Motor neuron (in vitro differentiated cells): ENCODE measurements at regions not wholly inside any gene's neighbourhood (a gene's known extent, or its start where the extent isn't known, plus 50 kb on each side); places are given as distances from the start of the nearest gene placed in this dataset.

ENCODE experiments used
- ATAC-seq, 8 experiments: fragments of 200-7000 bp; cut with Tn5 transposase; replicated peaks in 6 of 8; 2 replicates each; pipeline ENCODE4 v1.8.0; 2021; ENCODE audit warnings: mild to moderate bottlenecking in 8 of 8, moderate library complexity in 8 of 8
- H3K27ac ChIP-seq, 2 donors: fragments of 250-450 bp; sonication (Bioruptor Pico); 2 replicates each; pipeline ENCODE4 v1.9.0; 2021; ENCODE audit warnings: antibody characterized with exemption in 2 of 2, mild to moderate bottlenecking in 2 of 2, moderate library complexity in 1 of 2
- H3K4me1 ChIP-seq, 2 donors: fragments of 250-450 bp; sonication (Bioruptor Pico); replicated peaks in 1 of 2; 2 replicates each; pipeline ENCODE4 v1.6.1; 2021; ENCODE audit warnings: antibody characterized with exemption in 2 of 2, mild to moderate bottlenecking in 2 of 2, moderate library complexity in 1 of 2
- H3K4me3 ChIP-seq, 5 donors: fragments of 250-450 bp; sonication (Bioruptor Pico); 2 replicates each; pipeline ENCODE4 v1.9.0; 2021; ENCODE audit warnings: antibody characterized with exemption in 5 of 5, mild to moderate bottlenecking in 5 of 5, moderate library complexity in 4 of 5
- WGBS, 10 experiments: fragments of 450-650 bp; shearing (Covaris generic); methylation state at CpG; one replicate each; pipeline ENCODE4 v1.0.0; 2022; 5-methylcytosine and 5-hydroxymethylcytosine counted together
- in situ Hi-C, 9 experiments: fragments of 400-800 bp; cut with MboI; loops; one replicate each; pipeline ENCODE4 v1.15.0; 2021; ENCODE audit warnings: low sequenced_read_pairs in 9 of 9, low pct_unique_long_range_greater_than_20kb in 2 of 9; ENCODE audit not compliant: unreplicated experiment in 9 of 9

- Histone ChIP-seq H3K4me3 (no peak overlapping the region), H3K27ac (no peak overlapping the region), H3K4me1 (peaks cover 9 to 20% of the 10 kb centered on the region in 2 donors)
- ATAC-seq: no peak
- in situ Hi-C loops: no loop called here
- 0 to 100% (median 25%) methylated on average over 1 of the region's 1 CpG; no CpG with 5 or more reads in 3 of the 10 experiments for WGBS, 10 experiments
These were observed 441.6 kb upstream of the FBXO33 start for GRCh38 chr14:39873791-39874190.

GRCh38 chr14:39868949-39869348 lies 436.7 kb upstream of the FBXO33 start:
- 0 to 100% (median 25%) methylated on average over 1 of the region's 1 CpG; no CpG with 5 or more reads in 3 of the 10 experiments for WGBS, 10 experiments
- peak in 3 of 8 experiments; percentile 56 to 77 (median 70) for ATAC-seq
- in situ Hi-C loops: no loop called here
- H3K4me1 ChIP-seq: peaks cover 4 to 7% of the 10 kb centered on the region in 2 donors
- H3K27ac ChIP-seq: no peak overlapping the region
- no peak overlapping the region for H3K4me3 ChIP-seq

DNA sequence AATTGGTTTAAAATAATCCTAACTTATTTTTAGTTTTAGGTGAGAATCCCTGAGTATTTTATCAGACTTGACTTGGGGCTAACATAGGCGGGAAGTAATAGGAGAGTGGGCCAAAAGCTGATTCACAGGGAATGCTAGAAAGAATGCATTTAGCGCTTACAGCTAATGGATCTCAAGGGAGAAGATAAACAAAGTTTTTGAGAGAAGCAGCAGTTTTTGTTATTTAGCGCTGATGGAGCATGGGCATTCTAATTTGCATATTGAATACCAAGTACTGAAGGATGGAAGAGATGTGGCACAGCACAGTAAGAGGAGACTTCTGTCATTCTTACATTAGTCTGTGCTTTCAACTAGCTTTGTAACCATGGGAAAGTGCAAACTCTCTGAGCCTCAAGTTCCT lies 436.0 kb upstream of the FBXO33 start:
- Histone ChIP-seq H3K4me3 (no peak overlapping the region), H3K4me1 (peaks cover 4 to 5% of the 10 kb centered on the region in 2 donors), H3K27ac (no peak overlapping the region)
- ATAC-seq: peak in 4 of 8 experiments; percentile 42 to 54 (median 45)
- in situ Hi-C loops: no loop called here
- WGBS, 10 experiments: 0 to 84% (median 60%) methylated on average over 1 to 3 of the region's 3 CpGs; no CpG with 5 or more reads in 3 of the 10 experiments

- H3K4me1 ChIP-seq: peaks cover 4 to 14% of the 10 kb centered on the region in 2 donors
- H3K27ac ChIP-seq: no peak overlapping the region
- H3K4me3 ChIP-seq: no peak overlapping the region
- WGBS, 10 experiments: 25 to 100% (median 92%) methylated on average over 1 of the region's 1 CpG; no CpG with 5 or more reads in 6 of the 10 experiments
- in situ Hi-C loops: no loop called here
- ATAC-seq: no peak
These were observed 431.2 kb upstream of the FBXO33 start for GRCh38 chr14:39863441-39863840.

GRCh38 chr14:39861696-39862095 lies 429.5 kb upstream of the FBXO33 start:
- Histone ChIP-seq H3K4me1 (peaks cover 11 to 27% of the 10 kb centered on the region in 2 donors), H3K4me3 (no peak overlapping the region), H3K27ac (no peak overlapping the region)
- no peak for ATAC-seq
- WGBS, 10 experiments: 0 to 94% (median 70%) methylated on average over 1 to 2 of the region's 2 CpGs; no CpG with 5 or more reads in 4 of the 10 experiments
- in situ Hi-C loops: no loop called here

- 5 to 94% (median 77%) methylated on average over 2 to 4 of the region's 4 CpGs; no CpG with 5 or more reads in 4 of the 10 experiments for WGBS, 10 experiments
These were observed 429.0 kb upstream of the FBXO33 start for GRCh38 chr14:39861229-39861600.

GRCh38 chr14:39860596-39861228 lies 428.5 kb upstream of the FBXO33 start:
- in situ Hi-C loops: no loop called here
- 0 to 100% (median 39%) methylated on average over 2 to 8 of the region's 8 CpGs; no CpG with 5 or more reads in 2 of the 10 experiments for WGBS, 10 experiments

More at GRCh38 chr14:39861229-39861600, 429.0 kb upstream of the FBXO33 start:
- Histone ChIP-seq H3K4me1 (peaks cover 11 to 30% of the 10 kb centered on the region in 2 donors), H3K27ac (no peak overlapping the region), H3K4me3 (no peak overlapping the region)
- peak in 1 of 8 experiments; percentile 25 for ATAC-seq
- in situ Hi-C loops: no loop called here

DNA sequence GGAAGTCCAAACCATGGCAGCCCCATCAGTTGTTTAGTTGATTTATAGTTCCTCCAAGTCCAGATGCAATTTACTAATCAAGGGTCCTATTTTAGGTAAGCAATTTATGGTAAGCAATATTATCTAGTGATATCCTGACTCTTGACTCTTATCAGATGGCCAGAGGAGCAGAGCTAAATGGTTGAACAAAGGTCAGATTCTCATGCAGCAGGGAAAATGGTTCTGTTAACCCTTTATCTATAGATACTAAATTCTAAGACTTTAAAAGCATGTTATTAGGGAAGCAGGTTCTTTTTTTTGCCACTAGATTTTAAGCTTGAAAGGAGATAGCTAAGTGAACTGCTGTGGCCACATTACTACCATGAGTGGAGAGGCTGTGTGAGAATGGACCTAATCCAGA lies 427.1 kb upstream of the FBXO33 start:
- H3K4me1 ChIP-seq: peaks cover 11 to 33% of the 10 kb centered on the region in 2 donors
- no peak overlapping the region for H3K27ac ChIP-seq
- in situ Hi-C loops: no loop called here
- no peak for ATAC-seq
- no peak overlapping the region for H3K4me3 ChIP-seq

More at GRCh38 chr14:39860596-39861228, 428.5 kb upstream of the FBXO33 start:
- Histone ChIP-seq H3K4me3 (no peak overlapping the region), H3K27ac (no peak overlapping the region), H3K4me1 (peaks cover 11 to 31% of the 10 kb centered on the region in 2 donors)
- no peak for ATAC-seq

- in situ Hi-C loops: no loop called here
- 43 to 85% (median 75%) methylated on average over 2 to 7 of the region's 7 CpGs; no CpG with 5 or more reads in 1 of the 10 experiments for WGBS, 10 experiments
- Histone ChIP-seq H3K4me1 (peaks cover 11 to 42% of the 10 kb centered on the region in 2 donors), H3K27ac (no peak overlapping the region), H3K4me3 (no peak overlapping the region)
- ATAC-seq: peak in 5 of 8 experiments; percentile 81 to 97 (median 94)
These were observed 425.3 kb upstream of the FBXO33 start for GRCh38 chr14:39857376-39858055.

DNA sequence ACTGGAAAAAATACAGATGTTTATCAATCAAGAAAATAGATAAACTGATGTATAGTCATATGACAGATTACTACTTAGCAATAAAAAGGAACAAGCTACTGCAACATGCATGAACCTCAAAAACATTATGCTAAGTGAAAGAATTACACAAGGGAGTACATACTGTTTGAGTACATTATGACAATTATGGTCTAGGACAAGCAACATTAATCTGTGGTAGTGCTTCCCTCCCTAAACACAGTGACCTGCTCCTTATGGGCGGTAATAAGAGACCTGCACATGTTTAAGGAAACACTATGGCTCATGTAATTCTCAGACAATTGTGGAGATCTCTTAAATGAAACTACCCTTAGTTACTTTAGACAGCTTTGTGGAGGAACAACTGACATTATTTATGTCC lies 421.2 kb upstream of the FBXO33 start:
- ATAC-seq: peak in 6 of 8 experiments; percentile 27 to 98 (median 38)
- in situ Hi-C loops: no loop called here
- Histone ChIP-seq H3K4me1 (peaks cover 8 to 30% of the 10 kb centered on the region in 2 donors), H3K27ac (no peak overlapping the region), H3K4me3 (no peak overlapping the region)
- 0 to 88% (median 50%) methylated on average over 1 of the region's 1 CpG; no CpG with 5 or more reads in 1 of the 10 experiments for WGBS, 10 experiments

GRCh38 chr14:39851202-39851601 lies 419.0 kb upstream of the FBXO33 start:
- in situ Hi-C loops: no loop called here
- peak in 4 of 8 experiments; percentile 22 to 76 (median 64) for ATAC-seq
- no peak overlapping the region for H3K4me3 ChIP-seq
- H3K4me1 ChIP-seq: peaks cover 0 to 11% of the 10 kb centered on the region in 2 donors
- H3K27ac ChIP-seq: no peak overlapping the region
- 0 to 80% (median 40%) methylated on average over 1 of the region's 1 CpG; no CpG with 5 or more reads in 3 of the 10 experiments for WGBS, 10 experiments

DNA sequence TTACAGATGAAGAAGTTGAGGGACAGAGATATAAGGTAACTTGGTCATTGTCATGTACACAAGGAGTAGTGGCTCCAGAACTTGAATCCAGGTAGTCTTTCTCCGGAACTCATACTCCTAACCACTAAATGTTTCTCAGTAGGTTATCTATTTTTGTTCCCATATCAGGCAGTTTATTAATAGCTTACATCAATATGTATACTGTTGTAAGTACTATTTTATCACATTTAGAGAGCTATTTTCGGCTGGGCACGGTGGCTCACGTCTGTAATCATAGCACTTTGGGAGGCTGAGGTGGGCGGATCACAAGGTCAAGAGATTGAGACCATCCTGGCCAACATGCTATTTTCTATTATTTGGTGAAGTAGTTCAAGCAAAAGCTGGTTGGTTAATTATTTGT lies 415.6 kb upstream of the FBXO33 start:
- in situ Hi-C loops: no loop called here
- Histone ChIP-seq H3K4me1 (no peaks in the 10 kb centered on the region), H3K27ac (no peak overlapping the region), H3K4me3 (no peak overlapping the region)
- WGBS, 10 experiments: 86 to 100% (median 100%) methylated on average over 1 to 3 of the region's 5 CpGs; no CpG with 5 or more reads in 5 of the 10 experiments
- ATAC-seq: no peak

- peak in 1 of 8 experiments; percentile 60 for ATAC-seq
- in situ Hi-C loops: no loop called here
- no peak overlapping the region for H3K27ac ChIP-seq
- H3K4me3 ChIP-seq: no peak overlapping the region
- H3K4me1 ChIP-seq: no peaks in the 10 kb centered on the region
These were observed 415.0 kb upstream of the FBXO33 start for GRCh38 chr14:39847194-39847593.
